ENCODE measurements at regions not wholly inside any gene's neighbourhood (a gene's known extent, or its start where the extent isn't known, plus 50 kb on each side); places are given as distances from the start of the nearest gene placed in this dataset.
A peak's percentile ranks its signal among the peaks of the same experiment; 100 is the strongest.

GRCh38 chr5:173786286-173787187 is 101.6 kb upstream of the CPEB4 start:
- TF ChIP-seq CTCF (IDR thresholded peaks at IDR 0.05) (peak in 1 of 12 donors; percentile 14), POLR2A (IDR thresholded peaks at IDR 0.05) (no peak)

All from heart left ventricle (tissue), 13 donors.